HG02678 (cell line): ENCODE measurements at regions not wholly inside any gene's neighbourhood (a gene's known extent, or its start where the extent isn't known, plus 50 kb on each side); places are given as distances from the start of the nearest gene placed in this dataset.
"Not testable (repeated sequence)": the region's sequence is repeated elsewhere in the genome, so short reads cannot be mapped to it uniquely, and the experiment has no call there.

Experiments
- ATAC-seq: cut with Tn5 transposase; IDR thresholded peaks from one replicate; pipeline ENCODE4 v1.9.1; 2021; ENCODE audit warnings: mild to moderate bottlenecking, moderate library complexity; ENCODE audit not compliant: unreplicated experiment

GRCh38 chr5:173667702-173668101 is 51.3 kb upstream of the BOD1 start:
- ATAC-seq, result no peak

- no peak for ATAC-seq
Measured at GRCh38 chr5:173668245-173668800, 51.9 kb upstream of the BOD1 start.

- ATAC-seq, result no peak
Measured at GRCh38 chr5:173668910-173669309, 52.5 kb upstream of the BOD1 start.

GRCh38 chr5:173669483-173669882 is 53.0 kb upstream of the BOD1 start:
- ATAC-seq, result no peak

- no peak for ATAC-seq
Measured at GRCh38 chr5:173670130-173670651, 53.7 kb upstream of the BOD1 start.

GRCh38 chr5:173670791-173671120 is 54.3 kb upstream of the BOD1 start:
- no peak for ATAC-seq

- ATAC-seq, result no peak
Measured at GRCh38 chr5:173671121-173671949, 54.9 kb upstream of the BOD1 start.

GRCh38 chr5:173672166-173672565 is 55.7 kb upstream of the BOD1 start:
- ATAC-seq, result no peak

- ATAC-seq, result no peak
Measured at GRCh38 chr5:173672891-173673290, 56.4 kb upstream of the BOD1 start.

- ATAC-seq, result no peak
Measured at GRCh38 chr5:173673295-173674101, 57.0 kb upstream of the BOD1 start.

- ATAC-seq, result no peak
Measured at GRCh38 chr5:173675287-173675996, 59.0 kb upstream of the BOD1 start.

GRCh38 chr5:173676375-173676774 is 59.9 kb upstream of the BOD1 start:
- ATAC-seq, result no peak

GRCh38 chr5:173677125-173677672 is 60.7 kb upstream of the BOD1 start:
- ATAC-seq, result no peak

- peak; percentile 74 for ATAC-seq
Measured at GRCh38 chr5:173679909-173680630, 63.6 kb upstream of the BOD1 start.

GRCh38 chr5:173680660-173681242 is 64.3 kb upstream of the BOD1 start:
- ATAC-seq, result peak; percentile 84

GRCh38 chr5:173682313-173682712 is 65.9 kb upstream of the BOD1 start:
- no peak for ATAC-seq

GRCh38 chr5:173684535-173684934 is 68.1 kb upstream of the BOD1 start:
- not testable (repeated sequence) for ATAC-seq

GRCh38 chr5:173686950-173687349 is 70.5 kb upstream of the BOD1 start:
- ATAC-seq, result no peak

GRCh38 chr5:173688703-173689102 is 72.3 kb upstream of the BOD1 start:
- ATAC-seq, result no peak
